ENCODE measurements at regions not wholly inside any gene's neighbourhood (a gene's known extent, or its start where the extent isn't known, plus 50 kb on each side); places are given as distances from the start of the nearest gene placed in this dataset.

DNA sequence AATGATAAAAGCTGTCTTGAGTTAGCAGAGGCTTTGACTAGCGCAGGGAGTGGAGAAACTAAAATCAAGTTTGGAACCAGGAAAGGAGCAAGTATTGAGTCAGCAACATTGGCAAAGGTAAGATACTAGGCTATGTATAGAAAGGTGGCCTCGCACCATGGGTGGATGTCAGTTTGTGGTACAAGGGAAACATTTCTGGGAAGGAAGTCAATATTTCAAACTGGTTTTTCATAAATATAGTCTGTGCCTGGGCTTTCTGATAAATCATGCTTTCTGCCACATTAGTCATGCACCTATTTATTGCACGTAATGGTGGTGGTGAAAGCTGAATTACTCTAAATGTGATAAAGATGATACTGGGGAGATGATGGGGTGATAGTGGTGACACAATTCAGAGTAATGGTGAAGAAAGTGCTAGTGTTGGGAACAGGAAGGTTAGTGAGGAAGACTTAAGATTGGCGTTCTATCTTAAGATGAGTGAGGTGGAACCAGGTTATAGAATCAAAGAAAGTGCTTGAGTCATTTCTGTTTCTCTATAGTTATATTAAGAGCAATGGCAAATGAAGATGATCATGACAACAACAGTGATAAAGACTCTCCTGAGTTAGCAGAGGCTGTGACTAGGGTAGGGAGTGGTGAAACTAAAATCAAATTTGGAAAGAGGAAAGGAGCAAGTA, 729.0 kb downstream of the FAM181B start:
- no peak overlapping the region for H3K14ac ChIP-seq (ENCODE audit: insufficient read depth, low read length)
- no peaks in the 10 kb centered on the region for H3K23me2 ChIP-seq (ENCODE audit: insufficient read length, low read depth, low read length, poor library complexity, severe bottlenecking)
- Mint-ChIP-seq H3K27ac (no peak overlapping the region), H3K9me3 (no peaks in the 10 kb centered on the region), H3K36me3 (ENCODE audit: insufficient read depth in 1 of 3, low read depth in 3 of 3) (no peaks in the 10 kb centered on the region), H3K4me1 (peaks cover 0 to 6% of the 10 kb centered on the region in 2 experiments; a peak in 1 of 4 replicates), H3K4me3 (no peak overlapping the region), H3K27me3 (ENCODE audit: low read depth) (no peaks in the 10 kb centered on the region)
- H3K4me1 ChIP-seq (ENCODE audit: insufficient read depth, low read length) = peaks cover 2% of the 10 kb centered on the region; the same call in 1 of the 2 replicates
- DNase-seq = no peak
- H2BK15ac ChIP-seq (ENCODE audit: low read depth, low read length) = no peak overlapping the region
- no peak overlapping the region for H4K91ac ChIP-seq (ENCODE audit: insufficient read length, low read depth, low read length)
- H3K23ac ChIP-seq (ENCODE audit: insufficient read length, low read depth, low read length) = no peak overlapping the region
- TF ChIP-seq, protein P1, sequence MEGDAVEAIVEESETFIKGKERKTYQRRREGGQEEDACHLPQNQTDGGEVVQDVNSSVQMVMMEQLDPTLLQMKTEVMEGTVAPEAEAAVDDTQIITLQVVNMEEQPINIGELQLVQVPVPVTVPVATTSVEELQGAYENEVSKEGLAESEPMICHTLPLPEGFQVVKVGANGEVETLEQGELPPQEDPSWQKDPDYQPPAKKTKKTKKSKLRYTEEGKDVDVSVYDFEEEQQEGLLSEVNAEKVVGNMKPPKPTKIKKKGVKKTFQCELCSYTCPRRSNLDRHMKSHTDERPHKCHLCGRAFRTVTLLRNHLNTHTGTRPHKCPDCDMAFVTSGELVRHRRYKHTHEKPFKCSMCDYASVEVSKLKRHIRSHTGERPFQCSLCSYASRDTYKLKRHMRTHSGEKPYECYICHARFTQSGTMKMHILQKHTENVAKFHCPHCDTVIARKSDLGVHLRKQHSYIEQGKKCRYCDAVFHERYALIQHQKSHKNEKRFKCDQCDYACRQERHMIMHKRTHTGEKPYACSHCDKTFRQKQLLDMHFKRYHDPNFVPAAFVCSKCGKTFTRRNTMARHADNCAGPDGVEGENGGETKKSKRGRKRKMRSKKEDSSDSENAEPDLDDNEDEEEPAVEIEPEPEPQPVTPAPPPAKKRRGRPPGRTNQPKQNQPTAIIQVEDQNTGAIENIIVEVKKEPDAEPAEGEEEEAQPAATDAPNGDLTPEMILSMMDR (conservative IDR thresholded peaks at IDR 0.05) = no peak
- no peak overlapping the region for H3K4me2 ChIP-seq (ENCODE audit: insufficient read depth, insufficient read length, low read length)
- no peak overlapping the region for H2BK12ac ChIP-seq (ENCODE audit: insufficient read length, low read depth, low read length)
- no peaks in the 10 kb centered on the region for H3K79me2 ChIP-seq (ENCODE audit: insufficient read depth, low read length)
- WGBS (ENCODE audit: extremely low coverage, insufficient read length, low lambda C conversion rate) = no CpG with 5 or more reads among the region's 4 CpGs
- H2BK20ac ChIP-seq (ENCODE audit: low read depth, low read length, poor library complexity, severe bottlenecking) = no peak overlapping the region
- H3K9ac ChIP-seq (ENCODE audit: extremely low read depth, insufficient read length, low read length) = no peak overlapping the region
- no peak overlapping the region for H2BK5ac ChIP-seq (ENCODE audit: insufficient read length, low read length)
- no peak overlapping the region for H2BK120ac ChIP-seq (ENCODE audit: low read depth, low read length, poor library complexity, severe bottlenecking)
- no peak overlapping the region for H2AFZ ChIP-seq (ENCODE audit: low read length)
- no peaks in the 10 kb centered on the region for H3K79me1 ChIP-seq (ENCODE audit: insufficient read depth, low read depth, low read length, poor library complexity, severe bottlenecking)
- no peak overlapping the region for H2AK5ac ChIP-seq (ENCODE audit: insufficient read length, low read length)
- H4K20me1 ChIP-seq (ENCODE audit: control insufficient read depth, insufficient read depth, insufficient read length) = no peaks in the 10 kb centered on the region
- H3K27ac ChIP-seq (ENCODE audit: insufficient read length, low read depth, low read length) = no peak overlapping the region
- no peak overlapping the region for H4K8ac ChIP-seq (replicated peaks; ENCODE audit: insufficient read length, low read depth, low read length)
- no peak overlapping the region for H4K5ac ChIP-seq (ENCODE audit: insufficient read length, low read depth, low read length)
- H3K9me3 ChIP-seq (ENCODE audit: control insufficient read depth, low read depth, low read length) = no peaks in the 10 kb centered on the region
- no peak overlapping the region for H3K18ac ChIP-seq (ENCODE audit: insufficient read length, low read depth, low read length)
- no peak overlapping the region for H3T11ph ChIP-seq (ENCODE audit: low read length)
- H3K4ac ChIP-seq (ENCODE audit: low read depth, low read length) = no peak overlapping the region
- H3K27me3 ChIP-seq (ENCODE audit: insufficient read depth, low read length) = no peaks in the 10 kb centered on the region
- H3K56ac ChIP-seq (ENCODE audit: insufficient read length, low read depth, low read length) = no peak overlapping the region

Measured in H9 (cell line).